ENCODE measurements at regions not wholly inside any gene's neighbourhood (a gene's known extent, or its start where the extent isn't known, plus 50 kb on each side); places are given as distances from the start of the nearest gene placed in this dataset.

- TF ChIP-seq POLR2A (IDR thresholded peaks at IDR 0.05): no peak
- Histone ChIP-seq H3K27ac (no peak overlapping the region), H3K9me3 (no peaks in the 10 kb centered on the region), H3K4me3 (no peak overlapping the region), H3K36me3 (no peaks in the 10 kb centered on the region), H3K27me3 (replicated peaks; ENCODE audit: insufficient read depth) (no peaks in the 10 kb centered on the region), H3K4me1 (replicated peaks) (no peaks in the 10 kb centered on the region)
- WGBS: 82% methylated on average over 3 of the region's 3 CpGs
- DNase-seq (ENCODE audit: low spot score): no peak
- intact Hi-C loops (cut with DNase I): no loop called here
Observed at GRCh38 chr5:7053528-7054209, 340.4 kb downstream of the TENT4A start.

GRCh38 chr5:7066471-7067235 is 329.3 kb upstream of the ADCY2 start:
- H3K9me3 ChIP-seq: no peaks in the 10 kb centered on the region
- no peak overlapping the region for H3K4me3 ChIP-seq
- no peaks in the 10 kb centered on the region for H3K36me3 ChIP-seq
- no peaks in the 10 kb centered on the region for H3K27me3 ChIP-seq (replicated peaks; ENCODE audit: insufficient read depth)
- TF ChIP-seq POLR2A (IDR thresholded peaks at IDR 0.05) (no peak), CTCF (IDR thresholded peaks at IDR 0.05) (no peak), POLR2AphosphoS5 (IDR thresholded peaks at IDR 0.05) (no peak)
- no peak overlapping the region for H3K27ac ChIP-seq
- H3K4me1 ChIP-seq (replicated peaks): no peaks in the 10 kb centered on the region
- intact Hi-C loops (cut with DNase I): no loop called here
- 85% methylated on average over 10 of the region's 10 CpGs for WGBS
- no peak for DNase-seq (ENCODE audit: low spot score)

- Histone ChIP-seq H3K27ac (no peak overlapping the region), H3K27me3 (replicated peaks; ENCODE audit: insufficient read depth) (no peaks in the 10 kb centered on the region), H3K36me3 (no peaks in the 10 kb centered on the region), H3K9me3 (no peaks in the 10 kb centered on the region), H3K4me3 (no peak overlapping the region), H3K4me1 (replicated peaks) (no peaks in the 10 kb centered on the region)
- no peak for DNase-seq (ENCODE audit: low spot score)
- intact Hi-C loops (cut with DNase I): no loop called here
- 92% methylated on average over 6 of the region's 6 CpGs for WGBS
- TF ChIP-seq POLR2A (IDR thresholded peaks at IDR 0.05) (no peak), POLR2AphosphoS5 (IDR thresholded peaks at IDR 0.05) (no peak), CTCF (IDR thresholded peaks at IDR 0.05) (no peak)
Observed at GRCh38 chr5:7068156-7068555, 327.8 kb upstream of the ADCY2 start.

GRCh38 chr5:7068899-7069298 is 327.0 kb upstream of the ADCY2 start:
- TF ChIP-seq POLR2AphosphoS5 (IDR thresholded peaks at IDR 0.05) (no peak), CTCF (IDR thresholded peaks at IDR 0.05) (no peak), POLR2A (IDR thresholded peaks at IDR 0.05) (no peak)
- Histone ChIP-seq H3K9me3 (no peaks in the 10 kb centered on the region), H3K4me3 (no peak overlapping the region), H3K27ac (no peak overlapping the region), H3K27me3 (replicated peaks; ENCODE audit: insufficient read depth) (no peaks in the 10 kb centered on the region), H3K36me3 (no peaks in the 10 kb centered on the region), H3K4me1 (replicated peaks) (no peaks in the 10 kb centered on the region)
- no peak for DNase-seq (ENCODE audit: low spot score)
- 94% methylated on average over 5 of the region's 5 CpGs for WGBS
- intact Hi-C loops (cut with DNase I): no loop called here

GRCh38 chr5:7072188-7072587 is 323.8 kb upstream of the ADCY2 start:
- no peaks in the 10 kb centered on the region for H3K27me3 ChIP-seq (replicated peaks; ENCODE audit: insufficient read depth)
- DNase-seq (ENCODE audit: low spot score): no peak
- no peak overlapping the region for H3K4me3 ChIP-seq
- H3K36me3 ChIP-seq: no peaks in the 10 kb centered on the region
- H3K9me3 ChIP-seq: no peaks in the 10 kb centered on the region
- WGBS: 61% methylated on average over 4 of the region's 4 CpGs
- no peak overlapping the region for H3K27ac ChIP-seq
- no peaks in the 10 kb centered on the region for H3K4me1 ChIP-seq (replicated peaks)
- intact Hi-C loops (cut with DNase I): loop anchor here (10.0 kb wide), 2 partner anchors 673 to 743 kb away; no protein-coding TSS in a partner anchor
- no peak for TF ChIP-seq POLR2A (IDR thresholded peaks at IDR 0.05)

Measured in prostate gland (tissue), 2 donors.